Loucy (cell line): ENCODE measurements at regions not wholly inside any gene's neighbourhood (a gene's known extent, or its start where the extent isn't known, plus 50 kb on each side); places are given as distances from the start of the nearest gene placed in this dataset.

Source experiments
- H2AFZ ChIP-seq: fragments of 200-600 bp; sonication (generic); 2 replicates; pipeline ENCODE4 v1.6.0; 2016; ENCODE audit warnings: antibody characterized with exemption, mild to moderate bottlenecking, low read length, moderate library complexity
- H3F3A ChIP-seq: fragments of 200-600 bp; 2 replicates; pipeline ENCODE4 v1.6.0; 2016; ENCODE audit warnings: antibody characterized with exemption, low read depth, mild to moderate bottlenecking
- H3K27me3 ChIP-seq: fragments of 200-600 bp; sonication (generic); 2 replicates; pipeline ENCODE4 v1.6.1; 2014; ENCODE audit warnings: low read length, mild to moderate bottlenecking; ENCODE audit not compliant: insufficient read depth, poor library complexity, severe bottlenecking
- H3K36me3 ChIP-seq: fragments of 200-600 bp; sonication (generic); 2 replicates; pipeline ENCODE4 v1.6.1; 2016; ENCODE audit warnings: low read length; ENCODE audit not compliant: insufficient read depth
- H3K4me1 ChIP-seq: fragments of 200-600 bp; sonication (generic); 2 replicates; pipeline ENCODE4 v1.5.1; 2014; ENCODE audit warnings: low read length, mild to moderate bottlenecking; ENCODE audit not compliant: insufficient read depth, poor library complexity, severe bottlenecking
- H3K4me2 ChIP-seq: fragments of 200-600 bp; sonication (generic); 2 replicates; pipeline ENCODE4 v1.6.0; 2014; ENCODE audit warnings: antibody characterized with exemption, low read length, low read depth, mild to moderate bottlenecking; ENCODE audit not compliant: poor library complexity, severe bottlenecking
- H3K4me3 ChIP-seq: fragments of 200-600 bp; sonication (generic); 2 replicates; pipeline ENCODE4 v1.5.1; 2014; ENCODE audit warnings: low read length, mild to moderate bottlenecking, mixed read lengths; ENCODE audit not compliant: poor library complexity, severe bottlenecking
- H3K79me2 ChIP-seq: fragments of 200-600 bp; sonication (generic); 2 replicates; pipeline ENCODE4 v1.6.1; 2014; ENCODE audit warnings: low read length; ENCODE audit not compliant: insufficient read depth
- H3K9ac ChIP-seq: fragments of 200-600 bp; sonication (generic); 2 replicates; pipeline ENCODE4 v1.6.0; 2014; ENCODE audit warnings: mild to moderate bottlenecking, low read depth, low read length, moderate library complexity; ENCODE audit not compliant: poor library complexity, severe bottlenecking
- H3K9me2 ChIP-seq: fragments of 200-600 bp; sonication (generic); replicated peaks from 2 replicates; pipeline ENCODE4 v1.6.1; 2016; ENCODE audit warnings: low read depth, low read length, mixed read lengths
- H3K9me3 ChIP-seq: fragments of 200-600 bp; sonication (generic); 2 replicates; pipeline ENCODE4 v1.6.1; 2014; ENCODE audit warnings: mild to moderate bottlenecking, antibody characterized with exemption, low read length, low read depth; ENCODE audit not compliant: insufficient read depth
- H4K20me1 ChIP-seq: fragments of 200-600 bp; sonication (generic); 2 replicates; pipeline ENCODE4 v1.6.0; 2014; ENCODE audit warnings: antibody characterized with exemption, low read length, mild to moderate bottlenecking; ENCODE audit not compliant: insufficient read depth, poor library complexity, severe bottlenecking
- EZH2phosphoT487 ChIP-seq: fragments of 200-600 bp; IDR thresholded peaks from 2 replicates; pipeline ENCODE4 v1.6.1; 2018; ENCODE audit warnings: antibody characterized with exemption, mild to moderate bottlenecking, moderate library complexity, borderline replicate concordance
- TF ChIP-seq, protein P1 (sequence below): fragments of 200-600 bp; sonication (generic); conservative IDR thresholded peaks from 2 replicates; pipeline ENCODE4 v1.5.1; 2014; ENCODE audit warnings: mild to moderate bottlenecking, antibody characterized with exemption, low read length

GRCh38 chr6:15839969-15840541 lies 177.2 kb upstream of the DTNBP1 start:
- H3K4me2 ChIP-seq, result no peak overlapping the region
- no peak overlapping the region for H3K9ac ChIP-seq
- TF ChIP-seq, protein P1, sequence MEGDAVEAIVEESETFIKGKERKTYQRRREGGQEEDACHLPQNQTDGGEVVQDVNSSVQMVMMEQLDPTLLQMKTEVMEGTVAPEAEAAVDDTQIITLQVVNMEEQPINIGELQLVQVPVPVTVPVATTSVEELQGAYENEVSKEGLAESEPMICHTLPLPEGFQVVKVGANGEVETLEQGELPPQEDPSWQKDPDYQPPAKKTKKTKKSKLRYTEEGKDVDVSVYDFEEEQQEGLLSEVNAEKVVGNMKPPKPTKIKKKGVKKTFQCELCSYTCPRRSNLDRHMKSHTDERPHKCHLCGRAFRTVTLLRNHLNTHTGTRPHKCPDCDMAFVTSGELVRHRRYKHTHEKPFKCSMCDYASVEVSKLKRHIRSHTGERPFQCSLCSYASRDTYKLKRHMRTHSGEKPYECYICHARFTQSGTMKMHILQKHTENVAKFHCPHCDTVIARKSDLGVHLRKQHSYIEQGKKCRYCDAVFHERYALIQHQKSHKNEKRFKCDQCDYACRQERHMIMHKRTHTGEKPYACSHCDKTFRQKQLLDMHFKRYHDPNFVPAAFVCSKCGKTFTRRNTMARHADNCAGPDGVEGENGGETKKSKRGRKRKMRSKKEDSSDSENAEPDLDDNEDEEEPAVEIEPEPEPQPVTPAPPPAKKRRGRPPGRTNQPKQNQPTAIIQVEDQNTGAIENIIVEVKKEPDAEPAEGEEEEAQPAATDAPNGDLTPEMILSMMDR, result no peak
- TF ChIP-seq EZH2phosphoT487, result no peak
- H3K4me1 ChIP-seq, result peaks cover 4% of the 10 kb centered on the region
- H2AFZ ChIP-seq, result no peak overlapping the region
- no peaks in the 10 kb centered on the region for H3K27me3 ChIP-seq
- H3F3A ChIP-seq, result no peaks in the 10 kb centered on the region
- H3K36me3 ChIP-seq, result no peaks in the 10 kb centered on the region
- H3K4me3 ChIP-seq, result no peak overlapping the region
- no peaks in the 10 kb centered on the region for H3K79me2 ChIP-seq
- no peaks in the 10 kb centered on the region for H3K9me2 ChIP-seq
- H4K20me1 ChIP-seq, result no peaks in the 10 kb centered on the region
- no peaks in the 10 kb centered on the region for H3K9me3 ChIP-seq

- H3K36me3 ChIP-seq, result no peaks in the 10 kb centered on the region
- no peak overlapping the region for H3K4me2 ChIP-seq
- no peaks in the 10 kb centered on the region for H3K79me2 ChIP-seq
- H2AFZ ChIP-seq, result no peak overlapping the region
- no peaks in the 10 kb centered on the region for H4K20me1 ChIP-seq
- H3F3A ChIP-seq, result no peaks in the 10 kb centered on the region
- H3K9me3 ChIP-seq, result no peaks in the 10 kb centered on the region
- TF ChIP-seq, protein P1, result no peak
- TF ChIP-seq EZH2phosphoT487, result no peak
- H3K9ac ChIP-seq, result no peak overlapping the region
- no peaks in the 10 kb centered on the region for H3K9me2 ChIP-seq
- H3K27me3 ChIP-seq, result no peaks in the 10 kb centered on the region
- no peaks in the 10 kb centered on the region for H3K4me1 ChIP-seq
- no peak overlapping the region for H3K4me3 ChIP-seq
Measured at GRCh38 chr6:15837205-15837604, 174.4 kb upstream of the DTNBP1 start.

- Histone ChIP-seq H3K4me3 (no peak overlapping the region), H3F3A (no peaks in the 10 kb centered on the region), H3K36me3 (no peaks in the 10 kb centered on the region), H2AFZ (no peak overlapping the region), H4K20me1 (no peaks in the 10 kb centered on the region), H3K4me1 (peaks cover 4% of the 10 kb centered on the region), H3K9me2 (no peaks in the 10 kb centered on the region), H3K9me3 (no peaks in the 10 kb centered on the region), H3K9ac (no peak overlapping the region), H3K27me3 (no peaks in the 10 kb centered on the region), H3K4me2 (no peak overlapping the region), H3K79me2 (no peaks in the 10 kb centered on the region)
- TF ChIP-seq, protein P1, result no peak
- no peak for TF ChIP-seq EZH2phosphoT487
Measured at GRCh38 chr6:15832841-15833240, 170.0 kb upstream of the DTNBP1 start.
